ENCODE measurements at regions not wholly inside any gene's neighbourhood (a gene's known extent, or its start where the extent isn't known, plus 50 kb on each side); places are given as distances from the start of the nearest gene placed in this dataset.

GRCh38 chr1:221948459-221948858 lies 206.6 kb upstream of the DUSP10 start:
- DNase-seq (ENCODE audit: low read depth, low spot score): no peak
- Histone ChIP-seq H3K4me1 (ENCODE audit: insufficient read depth, insufficient read length) (no peaks in the 10 kb centered on the region), H3K27me3 (ENCODE audit: insufficient read depth, insufficient read length) (no peaks in the 10 kb centered on the region), H3K4me3 (ENCODE audit: insufficient read length, low read depth) (no peak overlapping the region), H3K9me3 (ENCODE audit: insufficient read depth, low read length) (peaks cover 24% of the 10 kb centered on the region), H3K9ac (ENCODE audit: insufficient read length, low read depth) (no peak overlapping the region), H3K36me3 (ENCODE audit: insufficient read depth, insufficient read length, low read length) (no peaks in the 10 kb centered on the region)
- TF ChIP-seq SUZ12 (IDR thresholded peaks at IDR 0.05; ENCODE audit: extremely low read depth, insufficient read depth, insufficient read length) (no peak), ZNF274 (IDR thresholded peaks at IDR 0.05; ENCODE audit: low read depth, low read length) (no peak), YY1 (IDR thresholded peaks at IDR 0.05; ENCODE audit: insufficient read depth, insufficient read length) (no peak)

DNA sequence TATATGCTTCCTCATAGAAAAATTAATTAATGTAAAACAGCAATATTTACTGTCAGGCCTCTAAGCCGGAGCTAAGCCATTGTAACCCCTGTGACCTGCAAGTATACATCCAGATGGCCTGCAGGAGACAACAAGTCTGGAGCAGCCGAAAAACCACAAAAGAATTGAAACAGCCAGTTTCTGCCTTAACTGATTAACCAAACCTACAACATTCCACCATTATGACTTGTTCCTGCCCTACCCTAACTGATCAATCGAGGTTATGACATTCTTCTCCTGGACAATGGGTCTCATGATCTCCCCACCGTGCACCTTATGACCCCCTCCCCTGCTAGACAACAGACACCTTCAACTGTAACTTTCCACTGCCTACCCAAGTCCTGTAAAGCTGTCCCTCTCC lies 205.8 kb upstream of the DUSP10 start:
- no peak for DNase-seq (ENCODE audit: low read depth, low spot score)
- H3K36me3 ChIP-seq (ENCODE audit: insufficient read depth, insufficient read length, low read length): no peaks in the 10 kb centered on the region

DNA sequence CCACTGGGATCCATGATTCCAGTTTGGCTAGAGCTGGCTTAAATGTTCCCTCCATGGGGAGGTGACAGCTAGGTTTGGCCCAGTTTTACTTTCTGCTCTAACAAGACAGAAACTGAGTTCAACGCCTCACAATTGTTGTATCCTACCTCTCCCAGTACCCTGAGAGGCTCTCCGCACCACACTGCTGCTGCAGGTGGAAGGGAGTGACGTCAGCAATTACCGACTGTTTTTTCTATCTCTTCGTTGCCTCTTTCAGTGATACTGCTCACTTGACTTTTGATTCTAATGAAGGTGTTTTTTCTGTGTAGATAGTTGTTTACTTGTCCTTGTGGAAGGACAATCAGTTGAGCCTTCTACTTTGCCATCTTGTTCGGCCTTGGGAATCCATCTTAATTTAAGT lies 204.9 kb upstream of the DUSP10 start:
- H3K9me3 ChIP-seq (ENCODE audit: insufficient read depth, low read length): peaks cover 26% of the 10 kb centered on the region
- DNase-seq (ENCODE audit: low read depth, low spot score): no peak
- H3K36me3 ChIP-seq (ENCODE audit: insufficient read depth, insufficient read length, low read length): no peaks in the 10 kb centered on the region
- no peak overlapping the region for H3K4me3 ChIP-seq (ENCODE audit: insufficient read length, low read depth)
- H3K9ac ChIP-seq (ENCODE audit: insufficient read length, low read depth): no peak overlapping the region
- H3K4me1 ChIP-seq (ENCODE audit: insufficient read depth, insufficient read length): no peaks in the 10 kb centered on the region
- H3K27me3 ChIP-seq (ENCODE audit: insufficient read depth, insufficient read length): no peaks in the 10 kb centered on the region
- TF ChIP-seq SUZ12 (IDR thresholded peaks at IDR 0.05; ENCODE audit: extremely low read depth, insufficient read depth, insufficient read length) (no peak), ZNF274 (IDR thresholded peaks at IDR 0.05; ENCODE audit: low read depth, low read length) (no peak), YY1 (IDR thresholded peaks at IDR 0.05; ENCODE audit: insufficient read depth, insufficient read length) (no peak)

More for the DNA sequence above, 205.8 kb upstream of the DUSP10 start:
- peaks cover 26% of the 10 kb centered on the region for H3K9me3 ChIP-seq (ENCODE audit: insufficient read depth, low read length)
- no peak overlapping the region for H3K4me3 ChIP-seq (ENCODE audit: insufficient read length, low read depth)
- TF ChIP-seq ZNF274 (IDR thresholded peaks at IDR 0.05; ENCODE audit: low read depth, low read length) (no peak), SUZ12 (IDR thresholded peaks at IDR 0.05; ENCODE audit: extremely low read depth, insufficient read depth, insufficient read length) (no peak), YY1 (IDR thresholded peaks at IDR 0.05; ENCODE audit: insufficient read depth, insufficient read length) (no peak)
- H3K9ac ChIP-seq (ENCODE audit: insufficient read length, low read depth): no peak overlapping the region
- H3K4me1 ChIP-seq (ENCODE audit: insufficient read depth, insufficient read length): no peaks in the 10 kb centered on the region
- H3K27me3 ChIP-seq (ENCODE audit: insufficient read depth, insufficient read length): no peaks in the 10 kb centered on the region

DNA sequence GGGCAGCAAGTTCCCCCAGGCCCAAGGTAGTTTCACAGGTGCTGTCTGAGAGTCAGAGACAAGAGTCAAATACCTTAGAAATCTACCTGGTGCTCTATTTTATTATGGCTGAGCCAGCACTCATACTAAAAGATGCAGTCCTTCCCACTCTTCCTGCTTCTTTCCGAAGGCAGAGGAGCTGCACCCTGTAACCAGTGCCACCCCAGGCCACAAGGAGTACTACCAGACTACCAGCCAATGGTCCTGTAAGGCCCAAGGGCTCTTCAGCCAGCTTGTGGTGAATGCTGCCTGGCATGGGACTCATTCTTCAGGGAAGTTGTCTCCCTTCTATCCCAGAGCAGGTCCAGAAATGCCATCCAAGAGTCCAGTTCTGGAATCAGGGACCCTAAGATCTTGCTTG lies 203.8 kb upstream of the DUSP10 start:
- Histone ChIP-seq H3K4me1 (ENCODE audit: insufficient read depth, insufficient read length) (no peaks in the 10 kb centered on the region), H3K9ac (ENCODE audit: insufficient read length, low read depth) (no peak overlapping the region), H3K9me3 (ENCODE audit: insufficient read depth, low read length) (peaks cover 26% of the 10 kb centered on the region), H3K27me3 (ENCODE audit: insufficient read depth, insufficient read length) (no peaks in the 10 kb centered on the region), H3K36me3 (ENCODE audit: insufficient read depth, insufficient read length, low read length) (no peaks in the 10 kb centered on the region), H3K4me3 (ENCODE audit: insufficient read length, low read depth) (no peak overlapping the region)
- DNase-seq (ENCODE audit: low read depth, low spot score): no peak
- TF ChIP-seq YY1 (IDR thresholded peaks at IDR 0.05; ENCODE audit: insufficient read depth, insufficient read length) (no peak), ZNF274 (IDR thresholded peaks at IDR 0.05; ENCODE audit: low read depth, low read length) (no peak), SUZ12 (IDR thresholded peaks at IDR 0.05; ENCODE audit: extremely low read depth, insufficient read depth, insufficient read length) (no peak)

- no peaks in the 10 kb centered on the region for H3K4me1 ChIP-seq (ENCODE audit: insufficient read depth, insufficient read length)
- TF ChIP-seq YY1 (IDR thresholded peaks at IDR 0.05; ENCODE audit: insufficient read depth, insufficient read length) (no peak), ZNF274 (IDR thresholded peaks at IDR 0.05; ENCODE audit: low read depth, low read length) (no peak), SUZ12 (IDR thresholded peaks at IDR 0.05; ENCODE audit: extremely low read depth, insufficient read depth, insufficient read length) (no peak)
- no peak overlapping the region for H3K4me3 ChIP-seq (ENCODE audit: insufficient read length, low read depth)
- DNase-seq (ENCODE audit: low read depth, low spot score): no peak
- H3K36me3 ChIP-seq (ENCODE audit: insufficient read depth, insufficient read length, low read length): no peaks in the 10 kb centered on the region
- H3K27me3 ChIP-seq (ENCODE audit: insufficient read depth, insufficient read length): no peaks in the 10 kb centered on the region
- peaks cover 26% of the 10 kb centered on the region for H3K9me3 ChIP-seq (ENCODE audit: insufficient read depth, low read length)
- H3K9ac ChIP-seq (ENCODE audit: insufficient read length, low read depth): no peak overlapping the region
Observed at GRCh38 chr1:221944247-221944870, 202.5 kb upstream of the DUSP10 start.

- H3K9ac ChIP-seq (ENCODE audit: insufficient read length, low read depth): no peak overlapping the region
- H3K4me1 ChIP-seq (ENCODE audit: insufficient read depth, insufficient read length): no peaks in the 10 kb centered on the region
- no peaks in the 10 kb centered on the region for H3K36me3 ChIP-seq (ENCODE audit: insufficient read depth, insufficient read length, low read length)
- H3K27me3 ChIP-seq (ENCODE audit: insufficient read depth, insufficient read length): no peaks in the 10 kb centered on the region
- no peak for TF ChIP-seq ZNF274 (IDR thresholded peaks at IDR 0.05; ENCODE audit: low read depth, low read length)
- TF ChIP-seq YY1 (IDR thresholded peaks at IDR 0.05; ENCODE audit: insufficient read depth, insufficient read length): no peak
- no peak for TF ChIP-seq SUZ12 (IDR thresholded peaks at IDR 0.05; ENCODE audit: extremely low read depth, insufficient read depth, insufficient read length)
- H3K4me3 ChIP-seq (ENCODE audit: insufficient read length, low read depth): no peak overlapping the region
- DNase-seq (ENCODE audit: low read depth, low spot score): no peak
- H3K9me3 ChIP-seq (ENCODE audit: insufficient read depth, low read length): peaks cover 22% of the 10 kb centered on the region
Observed at GRCh38 chr1:221940631-221941030, 198.7 kb upstream of the DUSP10 start.

- TF ChIP-seq SUZ12 (IDR thresholded peaks at IDR 0.05; ENCODE audit: extremely low read depth, insufficient read depth, insufficient read length) (no peak), ZNF274 (IDR thresholded peaks at IDR 0.05; ENCODE audit: low read depth, low read length) (no peak), YY1 (IDR thresholded peaks at IDR 0.05; ENCODE audit: insufficient read depth, insufficient read length) (no peak)
- H3K9me3 ChIP-seq (ENCODE audit: insufficient read depth, low read length): peaks cover 11% of the 10 kb centered on the region; the same call in 1 of the 2 replicates
- H3K9ac ChIP-seq (ENCODE audit: insufficient read length, low read depth): no peak overlapping the region
- no peak for DNase-seq (ENCODE audit: low read depth, low spot score)
- no peak overlapping the region for H3K4me3 ChIP-seq (ENCODE audit: insufficient read length, low read depth)
- H3K36me3 ChIP-seq (ENCODE audit: insufficient read depth, insufficient read length, low read length): no peaks in the 10 kb centered on the region
- no peaks in the 10 kb centered on the region for H3K4me1 ChIP-seq (ENCODE audit: insufficient read depth, insufficient read length)
- H3K27me3 ChIP-seq (ENCODE audit: insufficient read depth, insufficient read length): no peaks in the 10 kb centered on the region
Observed at GRCh38 chr1:221939607-221940006, 197.7 kb upstream of the DUSP10 start.

Data from NT2/D1 (cell line).